ENCODE measurements at regions not wholly inside any gene's neighbourhood (a gene's known extent, or its start where the extent isn't known, plus 50 kb on each side); places are given as distances from the start of the nearest gene placed in this dataset.

GRCh38 chr10:90326498-90327267 is 531.2 kb downstream of the HTR7 start:
- H3K27me3 ChIP-seq (ENCODE audit: control insufficient read depth, insufficient read depth, low read length) = no peaks in the 10 kb centered on the region
- no peak overlapping the region for H3K4me3 ChIP-seq (ENCODE audit: low read depth, low read length)
- no peak for TF ChIP-seq CTCF (IDR thresholded peaks at IDR 0.05; ENCODE audit: insufficient read depth, low read length, poor library complexity, severe bottlenecking)
- no peaks in the 10 kb centered on the region for H3K36me3 ChIP-seq (ENCODE audit: control insufficient read depth, insufficient read depth, low read length)
- DNase-seq (ENCODE audit: low read depth) = peak; percentile 76

- Histone ChIP-seq H3K27me3 (ENCODE audit: control insufficient read depth, insufficient read depth, low read length) (no peaks in the 10 kb centered on the region), H3K36me3 (ENCODE audit: control insufficient read depth, insufficient read depth, low read length) (no peaks in the 10 kb centered on the region), H3K4me3 (ENCODE audit: low read depth, low read length) (no peak overlapping the region)
- no peak for TF ChIP-seq CTCF (IDR thresholded peaks at IDR 0.05; ENCODE audit: insufficient read depth, low read length, poor library complexity, severe bottlenecking)
- no peak for DNase-seq (ENCODE audit: low read depth)
These were observed 530.2 kb downstream of the HTR7 start for GRCh38 chr10:90327611-90328010.

- TF ChIP-seq CTCF (IDR thresholded peaks at IDR 0.05; ENCODE audit: insufficient read depth, low read length, poor library complexity, severe bottlenecking) = no peak
- Histone ChIP-seq H3K36me3 (ENCODE audit: control insufficient read depth, insufficient read depth, low read length) (no peaks in the 10 kb centered on the region), H3K27me3 (ENCODE audit: control insufficient read depth, insufficient read depth, low read length) (no peaks in the 10 kb centered on the region), H3K4me3 (ENCODE audit: low read depth, low read length) (no peak overlapping the region)
- DNase-seq (ENCODE audit: low read depth) = no peak
These were observed 529.4 kb downstream of the HTR7 start for GRCh38 chr10:90328459-90328858.

GRCh38 chr10:90328896-90329295 is 528.9 kb downstream of the HTR7 start:
- Histone ChIP-seq H3K36me3 (ENCODE audit: control insufficient read depth, insufficient read depth, low read length) (no peaks in the 10 kb centered on the region), H3K4me3 (ENCODE audit: low read depth, low read length) (no peak overlapping the region), H3K27me3 (ENCODE audit: control insufficient read depth, insufficient read depth, low read length) (no peaks in the 10 kb centered on the region)
- DNase-seq (ENCODE audit: low read depth) = no peak
- no peak for TF ChIP-seq CTCF (IDR thresholded peaks at IDR 0.05; ENCODE audit: insufficient read depth, low read length, poor library complexity, severe bottlenecking)

GRCh38 chr10:90337316-90337715 is 520.5 kb downstream of the HTR7 start:
- DNase-seq (ENCODE audit: low read depth) = no peak
- no peak overlapping the region for H3K4me3 ChIP-seq (ENCODE audit: low read depth, low read length)
- H3K36me3 ChIP-seq (ENCODE audit: control insufficient read depth, insufficient read depth, low read length) = no peaks in the 10 kb centered on the region
- no peak for TF ChIP-seq CTCF (IDR thresholded peaks at IDR 0.05; ENCODE audit: insufficient read depth, low read length, poor library complexity, severe bottlenecking)
- H3K27me3 ChIP-seq (ENCODE audit: control insufficient read depth, insufficient read depth, low read length) = no peaks in the 10 kb centered on the region

- no peak for TF ChIP-seq CTCF (IDR thresholded peaks at IDR 0.05; ENCODE audit: insufficient read depth, low read length, poor library complexity, severe bottlenecking)
- DNase-seq (ENCODE audit: low read depth) = no peak
- no peaks in the 10 kb centered on the region for H3K27me3 ChIP-seq (ENCODE audit: control insufficient read depth, insufficient read depth, low read length)
- no peak overlapping the region for H3K4me3 ChIP-seq (ENCODE audit: low read depth, low read length)
- H3K36me3 ChIP-seq (ENCODE audit: control insufficient read depth, insufficient read depth, low read length) = no peaks in the 10 kb centered on the region
These were observed 515.4 kb downstream of the HTR7 start for GRCh38 chr10:90342480-90342879.

Measured in kidney epithelial cell (primary cell).